ENCODE measurements at regions not wholly inside any gene's neighbourhood (a gene's known extent, or its start where the extent isn't known, plus 50 kb on each side); places are given as distances from the start of the nearest gene placed in this dataset.

DNA sequence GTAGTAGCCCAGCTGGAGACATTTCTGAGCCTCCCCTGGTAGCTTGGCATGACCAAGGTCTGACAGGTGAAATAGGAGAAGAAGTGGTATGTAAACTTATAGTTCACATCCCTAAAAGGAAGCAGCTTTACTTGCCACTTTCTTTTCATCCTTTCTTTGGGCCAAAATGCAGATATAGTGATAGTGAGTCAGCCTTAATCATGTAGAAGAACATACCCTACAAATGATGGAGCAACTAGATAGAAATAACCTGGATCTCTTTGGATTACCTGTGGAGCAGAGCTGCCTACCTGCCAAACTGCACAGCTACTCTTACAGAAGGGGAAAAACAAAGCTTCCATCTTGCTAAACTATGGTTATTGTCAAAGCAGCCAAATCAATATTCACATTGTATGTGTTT is 106.7 kb upstream of the LCORL start:
- no TSS peak for BruUV-seq (replicated peaks)
- H3K4me3 ChIP-seq: no peak overlapping the region
- no peak overlapping the region for H2AFZ ChIP-seq
- no peaks in the 10 kb centered on the region for H3K27me3 ChIP-seq (ENCODE audit: insufficient read depth, low read depth)
- TF ChIP-seq, protein P1, sequence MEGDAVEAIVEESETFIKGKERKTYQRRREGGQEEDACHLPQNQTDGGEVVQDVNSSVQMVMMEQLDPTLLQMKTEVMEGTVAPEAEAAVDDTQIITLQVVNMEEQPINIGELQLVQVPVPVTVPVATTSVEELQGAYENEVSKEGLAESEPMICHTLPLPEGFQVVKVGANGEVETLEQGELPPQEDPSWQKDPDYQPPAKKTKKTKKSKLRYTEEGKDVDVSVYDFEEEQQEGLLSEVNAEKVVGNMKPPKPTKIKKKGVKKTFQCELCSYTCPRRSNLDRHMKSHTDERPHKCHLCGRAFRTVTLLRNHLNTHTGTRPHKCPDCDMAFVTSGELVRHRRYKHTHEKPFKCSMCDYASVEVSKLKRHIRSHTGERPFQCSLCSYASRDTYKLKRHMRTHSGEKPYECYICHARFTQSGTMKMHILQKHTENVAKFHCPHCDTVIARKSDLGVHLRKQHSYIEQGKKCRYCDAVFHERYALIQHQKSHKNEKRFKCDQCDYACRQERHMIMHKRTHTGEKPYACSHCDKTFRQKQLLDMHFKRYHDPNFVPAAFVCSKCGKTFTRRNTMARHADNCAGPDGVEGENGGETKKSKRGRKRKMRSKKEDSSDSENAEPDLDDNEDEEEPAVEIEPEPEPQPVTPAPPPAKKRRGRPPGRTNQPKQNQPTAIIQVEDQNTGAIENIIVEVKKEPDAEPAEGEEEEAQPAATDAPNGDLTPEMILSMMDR (conservative IDR thresholded peaks at IDR 0.05): no peak
- TF ChIP-seq EZH2 (IDR thresholded peaks at IDR 0.05; ENCODE audit: low read depth): no peak
- no peaks in the 10 kb centered on the region for H3K9me2 ChIP-seq (ENCODE audit: insufficient read depth)
- no peaks in the 10 kb centered on the region for H4K20me1 ChIP-seq (ENCODE audit: insufficient read depth)
- H3K9me3 ChIP-seq (ENCODE audit: insufficient read depth, low read depth): no peaks in the 10 kb centered on the region
- no peaks in the 10 kb centered on the region for H3K4me1 ChIP-seq (replicated peaks; ENCODE audit: insufficient read depth)
- no peak for DNase-seq
- intact Hi-C loops (cut with micrococcal nuclease; ENCODE audit: unreplicated experiment): no loop called here
- ChIA-PET POLR2A (ENCODE audit: unreplicated experiment) (no interaction called here), CTCF (no interaction called here)
- H3K4me2 ChIP-seq: no peak overlapping the region
- H3K79me2 ChIP-seq (ENCODE audit: low read depth): no peaks in the 10 kb centered on the region
- no peaks in the 10 kb centered on the region for H3F3A ChIP-seq (ENCODE audit: insufficient read depth, low read depth)
- no peaks in the 10 kb centered on the region for H3K36me3 ChIP-seq (ENCODE audit: low read depth)
- H3K27ac ChIP-seq: no peak overlapping the region

DNA sequence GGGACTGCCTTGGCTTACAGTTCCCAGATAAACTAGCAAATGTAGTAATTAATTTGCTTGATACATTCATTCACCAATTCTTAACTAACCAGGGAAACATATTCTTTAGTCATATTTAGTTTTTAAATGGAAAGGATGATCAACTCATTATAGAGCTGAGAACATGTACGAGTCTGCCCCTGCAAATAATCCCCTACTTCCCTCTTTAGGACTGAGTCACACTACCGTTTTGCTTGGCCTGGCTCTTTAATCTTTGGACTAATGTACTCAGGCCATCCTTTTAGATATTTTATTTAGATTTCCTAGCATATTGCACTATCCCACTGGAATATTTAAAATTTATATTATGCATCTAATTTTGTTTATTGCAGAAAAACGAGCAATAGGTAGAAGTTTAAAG is 105.5 kb upstream of the LCORL start:
- CTCF ChIA-PET: no interaction called here

DNA sequence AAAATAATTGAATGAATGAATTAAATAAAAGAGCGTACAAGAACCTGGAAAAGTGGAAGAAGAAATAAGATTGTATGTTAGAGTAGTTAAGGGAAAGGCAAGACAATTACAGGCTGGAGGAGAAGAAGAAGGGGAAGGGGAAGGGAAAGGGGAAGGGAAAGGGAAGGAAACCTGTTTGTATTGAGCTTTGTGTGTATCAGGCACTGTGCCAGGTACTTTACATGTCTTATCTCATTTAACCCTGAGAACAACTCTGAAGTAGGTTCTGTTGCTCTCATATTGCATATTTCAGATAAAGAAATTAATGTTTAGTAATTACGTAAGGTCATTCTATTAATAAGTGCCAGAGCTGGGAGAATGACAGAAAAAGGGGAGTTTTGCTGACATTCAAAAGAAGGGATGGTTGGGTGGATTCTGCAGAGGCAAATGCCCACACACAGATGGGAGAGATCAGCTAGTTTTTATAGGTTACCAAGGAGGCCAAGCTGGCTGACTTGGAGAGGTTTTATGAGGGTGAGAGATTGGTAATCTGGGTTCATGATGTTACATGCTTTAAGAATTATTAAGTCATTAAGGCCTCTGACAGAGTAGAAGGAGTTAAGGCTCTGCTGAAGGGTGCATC is 92.3 kb upstream of the LCORL start:
- intact Hi-C loops (cut with micrococcal nuclease; ENCODE audit: unreplicated experiment): no loop called here
- DNase-seq: no peak
- Histone ChIP-seq H3K36me3 (ENCODE audit: low read depth) (no peaks in the 10 kb centered on the region), H3K27ac (no peak overlapping the region), H3K9me3 (ENCODE audit: insufficient read depth, low read depth) (no peaks in the 10 kb centered on the region), H3K4me1 (replicated peaks; ENCODE audit: insufficient read depth) (no peaks in the 10 kb centered on the region), H3K4me2 (no peak overlapping the region), H3K4me3 (no peak overlapping the region), H3K9me2 (ENCODE audit: insufficient read depth) (no peaks in the 10 kb centered on the region), H3K79me2 (ENCODE audit: low read depth) (no peaks in the 10 kb centered on the region), H3K27me3 (ENCODE audit: insufficient read depth, low read depth) (peaks cover 4% of the 10 kb centered on the region; the same call in 1 of the 2 replicates), H3F3A (ENCODE audit: insufficient read depth, low read depth) (no peaks in the 10 kb centered on the region), H2AFZ (no peak overlapping the region), H4K20me1 (ENCODE audit: insufficient read depth) (no peaks in the 10 kb centered on the region)
- TF ChIP-seq, protein P1 (conservative IDR thresholded peaks at IDR 0.05): no peak
- TF ChIP-seq EZH2 (IDR thresholded peaks at IDR 0.05; ENCODE audit: low read depth): no peak
- no TSS peak for BruUV-seq (replicated peaks)
- POLR2A ChIA-PET (ENCODE audit: unreplicated experiment): no interaction called here
- CTCF ChIA-PET: no interaction called here

More for the DNA sequence above, 105.5 kb upstream of the LCORL start:
- Histone ChIP-seq H3K9me3 (ENCODE audit: insufficient read depth, low read depth) (no peaks in the 10 kb centered on the region), H3K4me1 (replicated peaks; ENCODE audit: insufficient read depth) (no peaks in the 10 kb centered on the region), H3K4me2 (no peak overlapping the region), H2AFZ (no peak overlapping the region), H3K36me3 (ENCODE audit: low read depth) (no peaks in the 10 kb centered on the region), H3K27ac (no peak overlapping the region), H3K27me3 (ENCODE audit: insufficient read depth, low read depth) (no peaks in the 10 kb centered on the region), H4K20me1 (ENCODE audit: insufficient read depth) (no peaks in the 10 kb centered on the region), H3K9me2 (ENCODE audit: insufficient read depth) (no peaks in the 10 kb centered on the region), H3F3A (ENCODE audit: insufficient read depth, low read depth) (no peaks in the 10 kb centered on the region), H3K4me3 (no peak overlapping the region), H3K79me2 (ENCODE audit: low read depth) (no peaks in the 10 kb centered on the region)
- POLR2A ChIA-PET (ENCODE audit: unreplicated experiment): no interaction called here
- BruUV-seq (replicated peaks): no TSS peak
- TF ChIP-seq, protein P1 (conservative IDR thresholded peaks at IDR 0.05): no peak
- no peak for TF ChIP-seq EZH2 (IDR thresholded peaks at IDR 0.05; ENCODE audit: low read depth)
- no peak for DNase-seq
- intact Hi-C loops (cut with micrococcal nuclease; ENCODE audit: unreplicated experiment): no loop called here

Measured in PC-9 (cell line).